Stimulated activated CD4-positive, alpha-beta T cell treated with anti-CD3 and anti-CD28 coated beads, Interleukin-15, amount 100 ng/mL, for 1 hour (primary cell): ENCODE measurements at regions not wholly inside any gene's neighbourhood (a gene's known extent, or its start where the extent isn't known, plus 50 kb on each side); places are given as distances from the start of the nearest gene placed in this dataset.
"Not testable (repeated sequence)": the region's sequence is repeated elsewhere in the genome, so short reads cannot be mapped to it uniquely, and the experiment has no call there.

Experiments
- DNase-seq, 2 donors: peaks; one replicate each; pipeline ENCODE4 v3.0.0-alpha.2; 2020; ENCODE audit warnings: low read depth in 1 of 2, low spot score in 1 of 2

DNA sequence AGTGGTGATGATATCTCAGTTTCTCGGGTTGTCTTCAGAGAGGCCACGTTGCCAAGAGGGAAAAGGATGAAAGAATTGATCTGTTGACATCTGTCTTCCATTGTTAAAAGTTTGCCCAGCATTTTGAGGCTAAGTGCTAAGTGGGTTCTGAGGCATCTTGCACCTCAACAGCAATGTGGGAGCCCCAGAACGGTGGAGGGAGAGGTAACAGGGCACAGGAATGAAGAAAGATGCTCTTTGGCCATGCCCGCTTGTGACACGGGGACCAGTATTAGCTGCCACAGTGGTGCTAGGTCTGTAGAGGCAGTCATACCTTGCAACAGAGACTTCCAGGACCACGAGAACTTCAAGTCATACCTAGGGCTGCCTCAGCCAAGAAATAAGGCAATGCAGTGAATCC, 106.6 kb upstream of the NUPR2 start:
- no peak for DNase-seq

DNA sequence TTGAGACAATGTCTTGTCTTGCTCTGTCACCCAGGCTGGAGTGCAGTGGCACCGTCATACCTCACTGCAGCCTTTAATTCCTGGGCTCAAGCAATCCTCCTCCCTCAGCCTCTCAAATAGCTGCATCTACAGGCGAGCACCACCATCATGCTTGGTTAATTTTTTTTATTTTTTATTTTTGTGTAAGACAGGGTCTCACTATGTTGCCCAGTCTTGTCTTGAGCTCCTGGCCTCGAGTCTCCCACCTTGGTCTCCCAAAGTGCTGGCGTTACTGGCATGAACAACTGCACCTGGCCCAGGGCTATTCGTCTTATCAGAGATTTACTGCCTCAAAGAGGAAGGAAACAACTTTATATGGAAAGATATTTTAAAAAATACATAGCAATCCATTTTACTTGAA, 102.8 kb upstream of the NUPR2 start:
- DNase-seq: no peak

DNA sequence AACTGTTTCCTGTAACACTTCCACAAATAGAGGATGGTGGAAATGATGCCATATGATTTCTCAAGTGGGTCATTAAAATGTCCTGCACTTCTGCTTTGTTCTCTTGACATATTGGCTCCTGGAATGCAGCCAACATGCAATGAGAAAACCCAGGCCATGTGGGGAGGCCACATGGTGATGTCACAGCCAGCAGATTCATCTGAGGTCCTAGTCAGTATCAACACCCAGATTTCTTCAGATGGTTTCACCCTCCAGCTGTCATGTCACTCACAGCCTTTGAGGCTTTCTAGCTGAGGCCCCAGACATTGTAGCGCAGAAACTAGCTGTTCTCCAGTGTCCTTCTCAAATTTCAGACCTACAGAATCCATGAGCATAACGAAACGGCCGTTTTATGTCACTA, 102.3 kb upstream of the NUPR2 start:
- DNase-seq: no peak

DNA sequence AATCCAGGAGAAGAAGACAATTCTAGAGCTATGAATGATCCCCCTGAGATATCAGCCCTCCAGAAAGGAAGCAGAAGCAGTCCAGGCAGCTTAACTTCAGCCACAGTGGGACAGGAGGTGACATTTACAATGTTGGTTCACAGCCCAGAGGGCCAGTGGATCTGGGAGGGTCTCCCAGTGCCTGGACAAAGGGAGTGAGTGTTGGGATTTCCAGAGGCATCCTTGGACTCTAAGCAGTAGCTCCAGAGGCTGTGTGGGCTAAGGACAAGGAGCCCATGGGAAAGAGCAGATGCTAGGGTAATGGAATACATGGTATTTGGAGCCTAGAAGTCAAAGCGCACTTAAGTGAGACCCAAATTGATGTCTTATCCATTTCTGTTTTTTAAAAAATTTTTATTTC, 97.4 kb upstream of the NUPR2 start:
- no peak for DNase-seq

DNA sequence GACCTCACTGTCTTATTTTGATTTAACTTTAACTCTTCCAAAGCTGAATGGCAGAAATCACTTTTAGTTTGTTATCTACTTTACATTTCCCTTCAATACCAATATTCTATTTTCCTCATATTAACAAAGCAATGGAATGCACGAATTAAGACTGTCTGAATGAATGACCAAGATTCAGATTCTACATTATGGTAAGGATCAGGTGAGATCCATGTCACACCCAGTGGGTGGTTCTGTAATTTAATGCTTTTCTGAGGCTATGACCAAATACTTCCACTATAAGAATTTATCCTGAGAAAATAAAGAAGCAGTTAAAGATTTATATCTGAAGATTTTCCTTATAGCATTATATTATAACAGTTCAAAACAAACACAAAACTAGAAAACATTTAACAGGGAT, 90.2 kb upstream of the NUPR2 start:
- no peak for DNase-seq

DNA sequence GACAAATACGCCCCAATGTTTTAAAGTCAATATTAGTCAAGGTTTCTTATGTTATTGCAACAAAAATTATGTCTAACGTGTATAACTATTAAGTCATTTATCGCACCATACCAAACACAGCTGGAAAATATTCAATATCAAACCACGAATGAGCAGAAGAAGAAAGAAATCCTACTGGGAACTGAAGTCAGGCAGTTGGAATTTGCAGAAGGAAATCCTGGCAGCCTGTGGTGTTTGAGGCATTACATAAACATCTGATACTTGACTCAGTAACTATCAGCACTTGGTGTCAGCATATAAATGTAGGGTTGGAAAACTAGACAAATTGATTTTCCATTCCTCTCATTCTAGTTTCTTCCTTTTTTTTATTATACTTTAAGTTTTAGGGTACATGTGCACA, 83.4 kb upstream of the NUPR2 start:
- DNase-seq: no peak

DNA sequence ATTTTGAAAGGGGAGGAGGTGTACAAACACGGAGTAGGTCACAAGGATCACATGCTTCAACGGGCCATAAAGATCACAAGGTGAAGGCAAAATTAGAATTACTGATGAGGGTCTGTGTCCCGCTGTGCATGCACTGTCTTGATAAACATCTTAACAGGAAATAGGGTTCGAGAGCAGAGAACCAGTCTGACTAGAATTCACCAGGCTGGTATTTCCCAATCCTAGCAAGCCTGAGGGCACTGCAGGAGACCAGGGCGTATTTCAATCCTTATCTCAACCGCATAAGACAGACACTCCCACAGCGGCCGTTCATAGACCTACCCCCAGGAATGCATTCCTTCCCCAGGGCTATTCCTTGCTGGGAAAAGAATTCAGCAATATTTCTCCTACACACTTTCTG, 80.0 kb upstream of the NUPR2 start:
- DNase-seq: not testable (repeated sequence)

DNA sequence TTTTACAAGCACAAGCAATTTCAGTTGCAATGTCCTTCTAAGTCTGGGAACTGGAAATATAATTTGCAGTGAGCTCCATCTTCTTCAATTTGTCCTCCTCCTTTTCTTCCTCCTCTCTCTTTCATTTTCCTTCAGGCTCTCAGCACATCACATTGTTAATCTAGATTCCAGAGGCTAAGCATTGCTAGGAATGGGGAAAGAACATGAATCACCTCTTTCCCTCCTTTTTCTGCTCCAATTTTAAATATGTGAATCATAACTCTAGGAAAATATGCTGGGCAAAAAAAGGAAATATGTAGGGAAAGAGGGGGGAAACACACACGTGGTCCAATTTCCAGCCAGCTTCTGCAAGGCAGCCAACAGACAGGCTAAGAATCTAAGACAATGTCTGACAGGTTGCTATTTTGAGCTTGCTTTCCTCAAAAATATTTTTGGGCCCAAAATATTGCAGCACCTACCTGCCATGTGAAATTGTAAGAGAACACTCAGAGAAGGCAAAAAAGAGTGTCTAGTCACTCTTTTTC, 72.7 kb upstream of the NUPR2 start:
- DNase-seq: no peak

DNA sequence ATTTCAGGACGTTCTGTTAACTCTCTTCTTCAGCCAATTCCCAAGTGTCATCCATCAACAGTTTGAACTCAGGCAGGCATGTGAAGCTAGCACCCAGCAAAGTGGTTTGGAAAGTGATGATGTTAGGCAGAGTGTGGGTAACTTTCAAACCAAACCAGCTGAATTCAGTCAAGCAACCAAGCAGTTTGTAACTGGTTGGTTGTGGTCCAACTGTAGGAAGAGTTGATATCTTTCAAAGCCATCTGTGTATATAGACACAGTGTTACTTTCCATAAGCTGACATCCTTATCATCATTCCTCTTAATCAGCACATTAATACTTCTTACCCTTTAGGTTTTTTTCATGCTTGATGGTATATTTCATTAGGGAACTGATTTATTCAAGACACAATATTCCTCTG, 72.2 kb upstream of the NUPR2 start:
- DNase-seq: no peak

DNA sequence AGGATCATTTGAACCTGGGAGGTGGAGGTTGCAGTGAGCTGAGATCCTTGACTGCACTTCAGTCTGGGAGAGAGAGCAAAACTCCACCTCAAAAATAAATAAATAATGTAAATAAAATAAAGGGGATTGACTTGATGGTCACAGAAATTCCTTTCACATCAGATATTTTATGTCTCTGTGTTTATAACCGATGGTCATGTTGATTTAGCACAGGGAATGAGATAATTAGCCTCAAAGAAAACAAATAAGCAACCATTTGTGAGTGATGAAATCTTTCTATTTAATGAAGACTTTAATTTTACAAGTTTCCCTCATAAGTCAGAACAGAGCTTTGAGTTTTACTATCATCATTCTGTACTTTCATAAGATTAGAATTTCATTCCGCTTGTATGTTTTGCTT, 64.8 kb upstream of the NUPR2 start:
- no peak for DNase-seq

DNA sequence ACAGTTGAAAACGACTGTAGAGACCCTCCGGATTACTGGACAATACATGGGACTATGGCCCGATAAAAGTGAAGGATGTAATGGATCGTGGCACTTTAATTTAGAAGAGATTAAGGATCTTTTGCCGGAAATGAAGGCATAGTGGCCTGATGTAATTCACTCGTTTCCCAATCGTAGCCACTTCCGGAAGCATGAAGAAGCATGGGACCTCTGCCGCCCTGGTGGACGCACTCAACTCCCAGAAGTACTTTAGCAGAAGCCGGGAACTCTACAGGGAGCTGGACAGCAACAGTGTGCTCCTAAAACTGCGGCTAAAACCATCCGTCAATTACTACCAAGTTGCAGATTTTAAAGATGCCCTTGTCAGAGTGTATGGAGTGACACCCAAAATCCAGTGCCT, 59.6 kb upstream of the NUPR2 start:
- no peak for DNase-seq

DNA sequence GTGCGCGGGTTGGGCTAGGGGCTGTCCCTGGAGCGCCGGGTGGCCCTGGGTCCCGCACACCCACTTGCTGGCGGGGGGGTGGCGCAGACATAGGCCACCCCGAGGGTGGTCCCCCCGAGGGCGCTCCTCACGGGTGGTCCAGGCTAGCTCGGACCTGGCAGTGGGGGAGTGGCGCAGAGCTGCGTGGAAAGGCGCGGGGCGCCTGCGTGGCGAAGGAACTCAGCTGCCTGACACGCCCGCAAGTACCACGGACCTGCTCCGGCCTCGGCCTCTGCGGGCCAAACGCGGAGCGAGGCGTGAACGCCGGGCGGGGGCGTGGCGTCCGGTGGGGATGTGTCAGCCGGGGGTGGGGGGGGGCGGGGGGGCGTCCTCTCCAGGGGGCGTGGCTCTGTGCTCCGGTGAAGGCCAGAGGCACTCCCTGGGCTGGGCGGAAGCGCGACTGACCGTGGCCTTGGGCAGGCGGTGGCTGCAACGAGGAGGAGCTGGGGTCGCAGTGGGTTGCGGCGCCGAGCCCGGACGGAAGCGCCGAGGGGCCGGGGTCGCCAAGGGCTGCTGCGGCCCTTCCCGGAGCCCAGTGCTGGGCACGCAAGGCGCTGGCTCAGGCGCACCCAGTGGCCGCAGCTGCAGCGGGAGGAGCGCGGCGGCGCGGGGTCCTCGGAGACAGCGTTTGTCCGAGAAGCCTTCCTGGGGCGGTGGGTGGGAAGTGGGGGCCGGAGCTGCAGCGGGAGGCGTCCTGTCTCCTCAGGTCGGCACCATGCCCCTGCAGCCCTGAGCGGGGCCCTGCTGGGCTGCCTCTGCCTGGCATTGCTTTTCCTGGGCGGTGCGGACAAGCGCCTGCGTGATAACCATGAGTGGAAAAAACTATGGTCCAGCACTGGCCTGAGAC, 58.9 kb upstream of the NUPR2 start:
- DNase-seq: no peak

DNA sequence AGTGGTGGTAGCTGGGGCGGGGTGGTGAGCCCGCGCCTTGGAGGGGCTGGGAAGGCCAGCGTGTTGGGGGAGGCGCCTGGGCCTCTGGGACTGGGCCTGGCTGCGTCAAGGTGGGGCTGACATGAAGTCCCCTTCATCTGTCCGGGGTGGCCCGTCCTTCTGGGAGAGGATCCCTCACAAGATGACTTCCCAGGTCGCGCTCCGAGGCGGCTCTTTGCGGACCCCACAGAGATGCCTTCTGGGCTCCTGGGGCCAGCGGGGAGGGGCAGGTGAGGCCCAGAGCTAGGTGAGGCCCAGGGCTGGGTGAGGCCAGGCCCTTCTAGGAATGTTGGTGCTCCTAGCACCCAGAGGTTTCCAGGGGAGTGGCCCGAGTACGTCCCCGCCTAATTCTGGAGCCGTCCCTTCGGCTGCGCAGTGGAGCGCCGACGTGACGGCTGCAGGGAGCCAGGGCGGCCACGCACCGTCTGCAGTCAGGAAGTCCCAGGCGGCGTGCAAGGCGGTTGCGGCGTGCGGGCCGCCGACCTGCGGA, 58.2 kb upstream of the NUPR2 start:
- DNase-seq: no peak
